HepG2 (cell line): ENCODE measurements at regions not wholly inside any gene's neighbourhood (a gene's known extent, or its start where the extent isn't known, plus 50 kb on each side); places are given as distances from the start of the nearest gene placed in this dataset.

Experiments used
- ATAC-seq: fragments of 200-7000 bp; cut with Tn5 transposase; 3 replicates; pipeline ENCODE4 v1.9.1; 2020; ENCODE audit warnings: mild to moderate bottlenecking, moderate library complexity
- BruUV-seq: library from RNA; stranded (reverse); fragments of 400-500 nt; replicated peaks from 2 replicates; lab custom pipeline; 2021; lab: Mats Ljungman, UMichigan
- CTCF ChIA-PET: fragments of 300-600 bp; formaldehyde crosslinking; extraction: SDS; loops from one replicate; lab custom pipeline; 2021; ENCODE audit warnings: low total read pairs, inconsistent platforms, low intra/inter-chr PET ratio; lab: Yijun Ruan, JAX
- POLR2A ChIA-PET: fragments of 350-600 bp; sonication (Branson Sonifier 250); formaldehyde crosslinking; loops from one replicate; lab custom pipeline; 2020; ENCODE audit warnings: antibody characterized with exemption, inconsistent platforms; lab: Yijun Ruan, JAX
- DNase-seq: peaks from one replicate; pipeline ENCODE4 v3.0.0-alpha.2; 2015; ENCODE audit warnings: low spot score
- FAIRE-seq: peaks from 3 replicates; lab custom pipeline; 2011; peaks lifted over from hg19 to GRCh38; lab: Jason Lieb, UNC
- H2AFZ ChIP-seq: one replicate; pipeline ENCODE4 v1.6.1; 2011; ENCODE audit warnings: low read length, inconsistent platforms
- H3K27ac ChIP-seq: fragments of 300-600 bp; 3 replicates; pipeline ENCODE4 v1.8.0; 2011; ENCODE audit warnings: mixed run types, mild to moderate bottlenecking, mixed read lengths, low read length, inconsistent platforms; ENCODE audit not compliant: insufficient read depth; ENCODE audit errors: extremely low read length
- H3K27me3 ChIP-seq, 2 experiments: fragments of 200-600 bp in 1 of 2; 2 replicates in 1 of 2; 3 replicates in 1 of 2; pipeline versions ENCODE4 v1.6.0 to v1.8.0; 2011; ENCODE audit warnings: low read length in 2 of 2, mild to moderate bottlenecking in 2 of 2, moderate library complexity in 2 of 2, inconsistent platforms in 1 of 2; ENCODE audit not compliant: insufficient read depth in 2 of 2, control insufficient read depth in 1 of 2
- H3K36me3 ChIP-seq, 2 experiments: fragments of 200-600 bp in 1 of 2; replicated peaks in 1 of 2; 2 replicates in 1 of 2; 3 replicates in 1 of 2; pipeline versions ENCODE4 v1.5.1 to v1.8.0; 2011; ENCODE audit warnings: low read length in 2 of 2, inconsistent platforms in 1 of 2; ENCODE audit not compliant: insufficient read depth in 2 of 2, control insufficient read depth in 1 of 2
- H3K4me1 ChIP-seq: 2 replicates; pipeline ENCODE4 v1.5.1; 2012; ENCODE audit warnings: low read length, inconsistent platforms; ENCODE audit not compliant: insufficient read depth
- H3K4me2 ChIP-seq: 2 replicates; pipeline ENCODE4 v1.6.0; 2011; ENCODE audit warnings: low read depth, low read length, inconsistent platforms
- H3K4me3 ChIP-seq, 3 experiments: fragments of 200-600 bp in 1 of 3; sonication (generic), shearing (Covaris generic) in 1 of 3; replicated peaks in 1 of 3; 2 replicates each; pipeline ENCODE4 v1.5.1; 2011 to 2016; ENCODE audit warnings: low read length in 3 of 3, inconsistent platforms in 2 of 3, low read depth in 2 of 3, mild to moderate bottlenecking in 2 of 3, control low read depth in 1 of 3, mixed read lengths in 1 of 3; ENCODE audit not compliant: insufficient read depth in 1 of 3
- H3K79me2 ChIP-seq: one replicate; pipeline ENCODE4 v1.6.1; 2011; ENCODE audit warnings: low read length, inconsistent platforms; ENCODE audit not compliant: insufficient read depth
- H3K9ac ChIP-seq: 2 replicates; pipeline ENCODE4 v1.6.0; 2011; ENCODE audit warnings: mild to moderate bottlenecking, low read depth, low read length, inconsistent platforms; ENCODE audit not compliant: insufficient read depth
- H3K9me3 ChIP-seq: 2 replicates; pipeline ENCODE4 v1.5.1; 2012; ENCODE audit warnings: mild to moderate bottlenecking, low read length
- H4K20me1 ChIP-seq: 2 replicates; pipeline ENCODE4 v1.6.0; 2011; ENCODE audit warnings: inconsistent platforms, mild to moderate bottlenecking, low read length, moderate library complexity; ENCODE audit not compliant: insufficient read depth
- AFF4 ChIP-seq: sonication (generic); formaldehyde crosslinking; IDR thresholded peaks from 2 replicates; pipeline ENCODE4 v1.4.0; 2020; ENCODE audit warnings: missing genetic modification reagents
- CENPX ChIP-seq: sonication (generic); formaldehyde crosslinking; IDR thresholded peaks from 2 replicates; pipeline ENCODE4 v1.9.0; 2021; ENCODE audit warnings: mild to moderate bottlenecking, missing genetic modification reagents, moderate library complexity
- E2F1 ChIP-seq: sonication (generic); formaldehyde crosslinking; IDR thresholded peaks from 2 replicates; pipeline ENCODE4 v1.5.0; 2020; ENCODE audit warnings: missing genetic modification reagents
- ELF1 ChIP-seq: sonication (generic); formaldehyde crosslinking; IDR thresholded peaks from 2 replicates; pipeline ENCODE4 v1.4.0; 2020; ENCODE audit warnings: missing genetic modification reagents
- GABPB1 ChIP-seq: IDR thresholded peaks from 2 replicates; pipeline ENCODE4 v1.6.1; 2016; ENCODE audit warnings: mild to moderate bottlenecking, missing genetic modification reagents, moderate library complexity, missing compliant biosample characterization
- HOXA5 ChIP-seq: sonication (generic); formaldehyde crosslinking; IDR thresholded peaks from 2 replicates; pipeline ENCODE4 v1.4.0; 2020; ENCODE audit warnings: missing genetic modification reagents
- MIXL1 ChIP-seq: IDR thresholded peaks from 2 replicates; pipeline ENCODE4 v1.6.1; 2016
- MXI1 ChIP-seq: IDR thresholded peaks from 3 replicates; pipeline ENCODE4 v1.6.1; 2012; ENCODE audit warnings: low read depth, low read length, inconsistent platforms, borderline replicate concordance
- NFIC ChIP-seq: IDR thresholded peaks from 2 replicates; pipeline ENCODE4 v1.6.1; 2012; ENCODE audit warnings: mild to moderate bottlenecking, low read length, inconsistent platforms
- RELA ChIP-seq: sonication (generic); formaldehyde crosslinking; IDR thresholded peaks from 2 replicates; pipeline ENCODE4 v1.4.0; 2020; ENCODE audit warnings: missing genetic modification reagents
- ZBTB14 ChIP-seq: sonication (generic); formaldehyde crosslinking; IDR thresholded peaks from 2 replicates; pipeline ENCODE4 v1.4.0; 2020; ENCODE audit warnings: missing genetic modification reagents
- ZNF160 ChIP-seq: sonication (generic); formaldehyde crosslinking; IDR thresholded peaks from 2 replicates; pipeline ENCODE4 v1.8.0; 2022; ENCODE audit warnings: mild to moderate bottlenecking, inconsistent platforms, missing genetic modification reagents
- ZNF18 ChIP-seq: sonication (generic); formaldehyde crosslinking; IDR thresholded peaks from 2 replicates; pipeline ENCODE4 v1.8.0; 2022; ENCODE audit warnings: mild to moderate bottlenecking, missing genetic modification reagents; ENCODE audit not compliant: insufficient replicate concordance
- ZNF224 ChIP-seq: sonication (generic); formaldehyde crosslinking; IDR thresholded peaks from 2 replicates; pipeline ENCODE4 v1.5.0; 2020; ENCODE audit warnings: mild to moderate bottlenecking, missing genetic modification reagents
- ZNF670 ChIP-seq: sonication (generic); formaldehyde crosslinking; IDR thresholded peaks from 2 replicates; pipeline ENCODE4 v1.8.0; 2022; ENCODE audit warnings: mild to moderate bottlenecking, missing genetic modification reagents, borderline replicate concordance
- WGBS: methylation state at CpG from one replicate; pipeline ENCODE4 v1.1.6; 2017; ENCODE audit warnings: low lambda C conversion rate; 5-methylcytosine and 5-hydroxymethylcytosine counted together
- in situ Hi-C: cut with HindIII; loops from 2 replicates; pipeline ENCODE4 v1.10.0; 2017; ENCODE audit warnings: low pct_unique_long_range_greater_than_20kb; ENCODE audit not compliant: extremely low pct_ligation_motif_present
- intact Hi-C: fragments of 100-400 bp; cut with micrococcal nuclease; formaldehyde crosslinking; loops from one replicate; pipeline ENCODE4 v1.10.0; 2022; ENCODE audit not compliant: unreplicated experiment

GRCh38 chr15:81433462-81433861, 59.4 kb upstream of the TMC3 start:
- POLR2A ChIA-PET: no interaction called here
- 1% methylated on average over 3 of the region's 3 CpGs for WGBS
- TF ChIP-seq ZNF160 (CRISPR knock-in tag): no peak
- TF ChIP-seq RELA (CRISPR knock-in tag): no peak
- TF ChIP-seq ELF1 (CRISPR knock-in tag): no peak
- no peak for TF ChIP-seq ZNF224 (CRISPR knock-in tag)
- no peak for TF ChIP-seq NFIC
- TF ChIP-seq CENPX: no peak
- no peak for TF ChIP-seq ZNF18 (CRISPR knock-in tag)
- TF ChIP-seq MXI1: no peak
- no peak for TF ChIP-seq AFF4 (CRISPR knock-in tag)
- TF ChIP-seq GABPB1 (CRISPR knock-in tag): no peak
- no peak for TF ChIP-seq MIXL1 (CRISPR knock-in tag)
- TF ChIP-seq ZNF670 (CRISPR knock-in tag): no peak
- TF ChIP-seq E2F1 (CRISPR knock-in tag): no peak
- no peak for TF ChIP-seq ZBTB14 (CRISPR knock-in tag)
- no peak for TF ChIP-seq HOXA5

More at GRCh38 chr15:81433462-81433861, 59.4 kb upstream of the TMC3 start:
- ATAC-seq (no peak), DNase-seq (no peak), FAIRE-seq (no peak)
- no peak overlapping the region for H3K9ac ChIP-seq
- no peaks in the 10 kb centered on the region for H3K36me3 ChIP-seq
- H3K4me2 ChIP-seq: no peak overlapping the region
- in situ Hi-C loops (no loop called here), intact Hi-C loops (no loop called here)
- H4K20me1 ChIP-seq: no peaks in the 10 kb centered on the region
- CTCF ChIA-PET: no interaction called here
- no peaks in the 10 kb centered on the region for H3K9me3 ChIP-seq
- H3K27me3 ChIP-seq: no peaks in the 10 kb centered on the region; a peak in 1 of 5 replicates
- H3K79me2 ChIP-seq: no peaks in the 10 kb centered on the region
- H3K27ac ChIP-seq: no peak overlapping the region
- no peak overlapping the region for H3K4me3 ChIP-seq
- H2AFZ ChIP-seq: no peak overlapping the region
- no TSS peak for BruUV-seq
- H3K4me1 ChIP-seq: no peaks in the 10 kb centered on the region
